Dedifferentiated amniotic fluid mesenchymal stem cell (primary cell): ENCODE measurements at regions not wholly inside any gene's neighbourhood (a gene's known extent, or its start where the extent isn't known, plus 50 kb on each side); places are given as distances from the start of the nearest gene placed in this dataset.

Source experiments
- DNase-seq: peaks from one replicate; pipeline ENCODE4 v3.0.0-alpha.2; 2016; ENCODE audit errors: extremely low spot score

- no peak for DNase-seq
Observed at GRCh38 chr5:18037718-18038117, 403.5 kb downstream of the TAF11L14 start.

- DNase-seq: no peak
Observed at GRCh38 chr5:18043344-18043743, 409.1 kb downstream of the TAF11L14 start.

- DNase-seq: no peak
Observed at GRCh38 chr5:18048449-18048848, 414.2 kb downstream of the TAF11L14 start.

- no peak for DNase-seq
Observed at GRCh38 chr5:18050345-18050744, 416.1 kb downstream of the TAF11L14 start.

- DNase-seq: no peak
Observed at GRCh38 chr5:18050776-18051175, 416.5 kb downstream of the TAF11L14 start.

- DNase-seq: no peak
Observed at GRCh38 chr5:18051953-18052352, 417.7 kb downstream of the TAF11L14 start.

GRCh38 chr5:18052569-18052968, 418.3 kb downstream of the TAF11L14 start:
- no peak for DNase-seq

GRCh38 chr5:18057725-18058124, 423.5 kb downstream of the TAF11L14 start:
- no peak for DNase-seq

- DNase-seq: no peak
Observed at GRCh38 chr5:18067615-18068014, 433.4 kb downstream of the TAF11L14 start.

GRCh38 chr5:18068826-18069225, 434.6 kb downstream of the TAF11L14 start:
- DNase-seq: no peak

- no peak for DNase-seq
Observed at GRCh38 chr5:18069790-18070189, 435.5 kb downstream of the TAF11L14 start.

GRCh38 chr5:18072600-18072999, 438.3 kb downstream of the TAF11L14 start:
- no peak for DNase-seq

- no peak for DNase-seq
Observed at GRCh38 chr5:18074961-18075360, 440.7 kb downstream of the TAF11L14 start.

- DNase-seq: no peak
Observed at GRCh38 chr5:18078157-18078556, 443.9 kb downstream of the TAF11L14 start.

- DNase-seq: no peak
Observed at GRCh38 chr5:18079831-18080230, 445.6 kb downstream of the TAF11L14 start.

GRCh38 chr5:18088020-18088579, 453.8 kb downstream of the TAF11L14 start:
- DNase-seq: no peak

- DNase-seq: no peak
Observed at GRCh38 chr5:18090177-18090576, 455.9 kb downstream of the TAF11L14 start.

- DNase-seq: no peak
Observed at GRCh38 chr5:18091142-18091541, 456.9 kb downstream of the TAF11L14 start.

- no peak for DNase-seq
Observed at GRCh38 chr5:18091758-18092157, 457.5 kb downstream of the TAF11L14 start.

GRCh38 chr5:18095061-18095460, 460.8 kb downstream of the TAF11L14 start:
- DNase-seq: no peak

- DNase-seq: no peak
Observed at GRCh38 chr5:18097817-18098216, 463.6 kb downstream of the TAF11L14 start.

- DNase-seq: no peak
Observed at GRCh38 chr5:18098691-18099090, 464.4 kb downstream of the TAF11L14 start.

- DNase-seq: no peak
Observed at GRCh38 chr5:18099261-18099660, 465.0 kb downstream of the TAF11L14 start.

GRCh38 chr5:18101532-18101931, 467.3 kb downstream of the TAF11L14 start:
- DNase-seq: no peak
